ENCODE measurements at regions not wholly inside any gene's neighbourhood (a gene's known extent, or its start where the extent isn't known, plus 50 kb on each side); places are given as distances from the start of the nearest gene placed in this dataset.

GRCh38 chr22:33971561-33971961 lies 51.3 kb upstream of the LARGE1 start:
- H3K36me3 ChIP-seq (ENCODE audit: control insufficient read depth in 3 of 3, insufficient read depth in 2 of 3, low read depth in 1 of 3, low read length in 3 of 3): no peaks in the 10 kb centered on the region

GRCh38 chr22:33975841-33976240 lies 55.6 kb upstream of the LARGE1 start:
- Histone ChIP-seq H3K27ac (ENCODE audit: low read depth in 1 of 3, low read length in 2 of 3) (no peak overlapping the region), H3K4me3 (ENCODE audit: low read depth in 1 of 3, low read length in 3 of 3) (no peak overlapping the region), H3K27me3 (ENCODE audit: control insufficient read depth in 3 of 3, insufficient read depth in 3 of 3, low read length in 3 of 3) (peaks cover 0 to 3% (median 0%) of the 10 kb centered on the region in 3 donors), H3K36me3 (ENCODE audit: control insufficient read depth in 3 of 3, insufficient read depth in 2 of 3, low read depth in 1 of 3, low read length in 3 of 3) (no peaks in the 10 kb centered on the region), H3K4me1 (ENCODE audit: control insufficient read depth in 3 of 3, insufficient read depth in 2 of 3, low read depth in 1 of 3, low read length in 2 of 3) (no peaks in the 10 kb centered on the region), H3K9me3 (ENCODE audit: control insufficient read depth in 2 of 2, insufficient read depth in 1 of 2, low read depth in 1 of 2, low read length in 1 of 2) (no peaks in the 10 kb centered on the region)
- FAIRE-seq (no peak), DNase-seq (no peak)
- 79 to 90% (median 83%) methylated on average over 3 of the region's 3 CpGs for WGBS, 3 donors

More at GRCh38 chr22:33971561-33971961, 51.3 kb upstream of the LARGE1 start:
- 43 to 60% (median 48%) methylated on average over 4 of the region's 4 CpGs for WGBS, 3 donors
- no peak overlapping the region for H3K27ac ChIP-seq (ENCODE audit: low read depth in 1 of 3, low read length in 2 of 3)
- H3K27me3 ChIP-seq (ENCODE audit: control insufficient read depth in 3 of 3, insufficient read depth in 3 of 3, low read length in 3 of 3): peaks cover 0 to 3% (median 0%) of the 10 kb centered on the region in 3 donors
- DNase-seq: no peak
- H3K9me3 ChIP-seq (ENCODE audit: control insufficient read depth in 2 of 2, insufficient read depth in 1 of 2, low read depth in 1 of 2, low read length in 1 of 2): no peaks in the 10 kb centered on the region
- no peak for FAIRE-seq
- no peaks in the 10 kb centered on the region for H3K4me1 ChIP-seq (ENCODE audit: control insufficient read depth in 3 of 3, insufficient read depth in 2 of 3, low read depth in 1 of 3, low read length in 2 of 3)
- H3K4me3 ChIP-seq (ENCODE audit: low read depth in 1 of 3, low read length in 3 of 3): no peak overlapping the region

- H3K9me3 ChIP-seq (ENCODE audit: control insufficient read depth in 2 of 2, insufficient read depth in 1 of 2, low read depth in 1 of 2, low read length in 1 of 2): no peaks in the 10 kb centered on the region
- DNase-seq: no peak
Observed at GRCh38 chr22:33983558-33983957, 63.3 kb upstream of the LARGE1 start.

GRCh38 chr22:33984211-33984610 lies 63.9 kb upstream of the LARGE1 start:
- WGBS, 3 donors: 68 to 70% (median 69%) methylated on average over 3 of the region's 3 CpGs
- no peaks in the 10 kb centered on the region for H3K4me1 ChIP-seq (ENCODE audit: control insufficient read depth in 3 of 3, insufficient read depth in 2 of 3, low read depth in 1 of 3, low read length in 2 of 3)
- FAIRE-seq (no peak), DNase-seq (no peak)
- H3K36me3 ChIP-seq (ENCODE audit: control insufficient read depth in 3 of 3, insufficient read depth in 2 of 3, low read depth in 1 of 3, low read length in 3 of 3): no peaks in the 10 kb centered on the region
- H3K9me3 ChIP-seq (ENCODE audit: control insufficient read depth in 2 of 2, insufficient read depth in 1 of 2, low read depth in 1 of 2, low read length in 1 of 2): no peaks in the 10 kb centered on the region
- no peak overlapping the region for H3K27ac ChIP-seq (ENCODE audit: low read depth in 1 of 3, low read length in 2 of 3)
- peaks cover 0 to 4% (median 0%) of the 10 kb centered on the region in 3 donors for H3K27me3 ChIP-seq (ENCODE audit: control insufficient read depth in 3 of 3, insufficient read depth in 3 of 3, low read length in 3 of 3)
- H3K4me3 ChIP-seq (ENCODE audit: low read depth in 1 of 3, low read length in 3 of 3): no peak overlapping the region

More at GRCh38 chr22:33983558-33983957, 63.3 kb upstream of the LARGE1 start:
- H3K4me3 ChIP-seq (ENCODE audit: low read depth in 1 of 3, low read length in 3 of 3): no peak overlapping the region
- no peaks in the 10 kb centered on the region for H3K36me3 ChIP-seq (ENCODE audit: control insufficient read depth in 3 of 3, insufficient read depth in 2 of 3, low read depth in 1 of 3, low read length in 3 of 3)
- no peak overlapping the region for H3K27ac ChIP-seq (ENCODE audit: low read depth in 1 of 3, low read length in 2 of 3)
- no peaks in the 10 kb centered on the region for H3K4me1 ChIP-seq (ENCODE audit: control insufficient read depth in 3 of 3, insufficient read depth in 2 of 3, low read depth in 1 of 3, low read length in 2 of 3)
- FAIRE-seq: no peak
- peaks cover 0 to 4% (median 0%) of the 10 kb centered on the region in 3 donors for H3K27me3 ChIP-seq (ENCODE audit: control insufficient read depth in 3 of 3, insufficient read depth in 3 of 3, low read length in 3 of 3)

- Histone ChIP-seq H3K4me3 (ENCODE audit: low read depth in 1 of 3, low read length in 3 of 3) (no peak overlapping the region), H3K9me3 (ENCODE audit: control insufficient read depth in 2 of 2, insufficient read depth in 1 of 2, low read depth in 1 of 2, low read length in 1 of 2) (no peaks in the 10 kb centered on the region), H3K36me3 (ENCODE audit: control insufficient read depth in 3 of 3, insufficient read depth in 2 of 3, low read depth in 1 of 3, low read length in 3 of 3) (no peaks in the 10 kb centered on the region), H3K27me3 (ENCODE audit: control insufficient read depth in 3 of 3, insufficient read depth in 3 of 3, low read length in 3 of 3) (peaks cover 0 to 4% (median 0%) of the 10 kb centered on the region in 3 donors), H3K27ac (ENCODE audit: low read depth in 1 of 3, low read length in 2 of 3) (no peak overlapping the region), H3K4me1 (ENCODE audit: control insufficient read depth in 3 of 3, insufficient read depth in 2 of 3, low read depth in 1 of 3, low read length in 2 of 3) (no peaks in the 10 kb centered on the region)
- no peak for FAIRE-seq
- no peak for DNase-seq
- 43 to 51% (median 45%) methylated on average over 8 of the region's 8 CpGs for WGBS, 3 donors
Observed at GRCh38 chr22:33984656-33985285, 64.5 kb upstream of the LARGE1 start.

- Histone ChIP-seq H3K36me3 (ENCODE audit: control insufficient read depth in 3 of 3, insufficient read depth in 2 of 3, low read depth in 1 of 3, low read length in 3 of 3) (no peaks in the 10 kb centered on the region), H3K4me1 (ENCODE audit: control insufficient read depth in 3 of 3, insufficient read depth in 2 of 3, low read depth in 1 of 3, low read length in 2 of 3) (no peaks in the 10 kb centered on the region), H3K27ac (ENCODE audit: low read depth in 1 of 3, low read length in 2 of 3) (no peak overlapping the region), H3K27me3 (ENCODE audit: control insufficient read depth in 3 of 3, insufficient read depth in 3 of 3, low read length in 3 of 3) (peaks cover 0 to 4% (median 0%) of the 10 kb centered on the region in 3 donors), H3K9me3 (ENCODE audit: control insufficient read depth in 2 of 2, insufficient read depth in 1 of 2, low read depth in 1 of 2, low read length in 1 of 2) (no peaks in the 10 kb centered on the region), H3K4me3 (ENCODE audit: low read depth in 1 of 3, low read length in 3 of 3) (no peak overlapping the region)
- FAIRE-seq (no peak), DNase-seq (no peak)
- 78 to 83% (median 79%) methylated on average over 4 of the region's 4 CpGs for WGBS, 3 donors
Observed at GRCh38 chr22:33985506-33985905, 65.2 kb upstream of the LARGE1 start.

- Histone ChIP-seq H3K4me1 (ENCODE audit: control insufficient read depth in 3 of 3, insufficient read depth in 2 of 3, low read depth in 1 of 3, low read length in 2 of 3) (no peaks in the 10 kb centered on the region), H3K36me3 (ENCODE audit: control insufficient read depth in 3 of 3, insufficient read depth in 2 of 3, low read depth in 1 of 3, low read length in 3 of 3) (no peaks in the 10 kb centered on the region), H3K27ac (ENCODE audit: low read depth in 1 of 3, low read length in 2 of 3) (no peak overlapping the region), H3K4me3 (ENCODE audit: low read depth in 1 of 3, low read length in 3 of 3) (no peak overlapping the region), H3K9me3 (ENCODE audit: control insufficient read depth in 2 of 2, insufficient read depth in 1 of 2, low read depth in 1 of 2, low read length in 1 of 2) (no peaks in the 10 kb centered on the region), H3K27me3 (ENCODE audit: control insufficient read depth in 3 of 3, insufficient read depth in 3 of 3, low read length in 3 of 3) (peaks cover 0 to 4% (median 0%) of the 10 kb centered on the region in 3 donors)
- DNase-seq (no peak), FAIRE-seq (no peak)
- WGBS, 3 donors: 77 to 85% (median 82%) methylated on average over 6 of the region's 6 CpGs
Observed at GRCh38 chr22:33986167-33986771, 66.0 kb upstream of the LARGE1 start.

- peak in 1 of 2 donors; percentile 14 for DNase-seq
- peaks cover 0 to 2% (median 0%) of the 10 kb centered on the region in 3 donors for H3K27me3 ChIP-seq (ENCODE audit: control insufficient read depth in 3 of 3, insufficient read depth in 3 of 3, low read length in 3 of 3)
- no peaks in the 10 kb centered on the region for H3K9me3 ChIP-seq (ENCODE audit: control insufficient read depth in 2 of 2, insufficient read depth in 1 of 2, low read depth in 1 of 2, low read length in 1 of 2)
- H3K36me3 ChIP-seq (ENCODE audit: control insufficient read depth in 3 of 3, insufficient read depth in 2 of 3, low read depth in 1 of 3, low read length in 3 of 3): no peaks in the 10 kb centered on the region
- no peak overlapping the region for H3K27ac ChIP-seq (ENCODE audit: low read depth in 1 of 3, low read length in 2 of 3)
- FAIRE-seq: no peak
- no peak overlapping the region for H3K4me3 ChIP-seq (ENCODE audit: low read depth in 1 of 3, low read length in 3 of 3)
- no peaks in the 10 kb centered on the region for H3K4me1 ChIP-seq (ENCODE audit: control insufficient read depth in 3 of 3, insufficient read depth in 2 of 3, low read depth in 1 of 3, low read length in 2 of 3)
- WGBS, 3 donors: 30 to 40% (median 37%) methylated on average over 5 of the region's 5 CpGs
Observed at GRCh38 chr22:33986954-33987353, 66.7 kb upstream of the LARGE1 start.
